LoVo (cell line): ENCODE measurements at regions not wholly inside any gene's neighbourhood (a gene's known extent, or its start where the extent isn't known, plus 50 kb on each side); places are given as distances from the start of the nearest gene placed in this dataset.
A peak's percentile ranks its signal among the peaks of the same experiment; 100 is the strongest.
"Not testable (repeated sequence)": the region's sequence is repeated elsewhere in the genome, so short reads cannot be mapped to it uniquely, and the experiment has no call there.

Source experiments
- DNase-seq: peaks from one replicate; pipeline ENCODE4 v3.0.0-alpha.2; 2016; ENCODE audit warnings: low spot score

DNA sequence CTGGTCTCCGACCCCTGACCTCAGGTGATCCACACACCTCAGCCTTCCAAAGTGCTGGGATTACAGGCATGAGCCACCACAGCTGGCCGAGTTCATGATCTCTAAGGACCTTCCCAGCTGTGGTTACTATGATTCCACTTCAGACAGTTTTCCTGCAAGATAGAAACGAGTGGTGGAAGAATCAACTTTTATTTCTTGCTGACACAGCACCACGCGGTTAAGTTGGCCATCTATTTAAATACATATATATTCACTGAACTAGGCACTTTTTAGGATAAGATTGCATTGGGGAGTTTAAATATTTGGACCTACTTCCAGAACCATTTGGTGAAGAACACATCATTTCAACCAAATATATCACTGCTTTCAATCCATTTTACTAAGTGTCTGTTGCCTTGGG, 213.4 kb downstream of the TBX5 start:
- no peak for DNase-seq

GRCh38 chr12:114192013-114192412, 213.9 kb downstream of the TBX5 start:
- no peak for DNase-seq

DNA sequence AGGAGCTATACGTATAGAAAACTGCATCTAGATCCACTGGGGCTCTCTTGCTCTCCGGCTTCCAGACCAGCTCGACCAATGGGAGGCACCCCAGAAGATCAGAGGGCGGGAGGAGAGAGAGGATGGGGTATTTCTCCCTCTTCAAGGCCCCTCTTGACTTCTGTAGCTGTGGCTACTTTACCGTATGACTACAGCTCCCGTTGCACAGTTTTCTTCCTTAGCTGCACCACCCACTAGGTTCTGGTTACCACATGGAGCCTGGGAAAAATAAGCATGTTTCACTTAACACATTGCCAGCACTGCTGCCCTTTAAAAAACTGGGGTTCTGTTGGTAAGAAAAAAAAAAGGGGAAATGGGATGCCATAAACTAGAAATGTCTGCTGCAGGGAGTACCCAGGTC, 214.4 kb downstream of the TBX5 start:
- DNase-seq = no peak

DNA sequence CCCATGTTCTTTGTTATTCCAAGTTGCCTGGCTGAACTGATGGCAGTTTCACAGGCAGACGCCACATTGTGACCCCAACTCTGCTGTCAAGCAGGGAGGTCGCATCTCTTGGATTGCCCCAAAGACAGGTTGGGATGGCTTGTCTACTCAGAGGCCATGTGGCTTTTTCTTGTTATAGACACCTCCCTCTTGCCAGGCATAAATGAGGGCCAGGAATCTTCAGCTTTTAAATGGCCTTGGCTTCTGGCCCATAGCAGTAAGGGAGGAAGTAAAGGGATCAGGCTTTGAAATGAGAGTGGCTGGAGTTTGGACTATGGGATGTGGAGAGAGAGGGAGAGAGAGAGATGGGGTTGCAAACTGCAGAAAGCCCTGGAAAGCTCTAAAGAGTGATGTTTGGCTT, 215.0 kb downstream of the TBX5 start:
- no peak for DNase-seq

- DNase-seq = no peak
Observed at GRCh38 chr12:114189266-114189665, 216.7 kb downstream of the TBX5 start.

- DNase-seq = no peak
Observed at GRCh38 chr12:114186241-114187002, 219.5 kb downstream of the TBX5 start.

GRCh38 chr12:114185036-114185435, 218.9 kb upstream of the RBM19 start:
- DNase-seq = no peak

GRCh38 chr12:114174326-114174725, 208.2 kb upstream of the RBM19 start:
- no peak for DNase-seq

DNA sequence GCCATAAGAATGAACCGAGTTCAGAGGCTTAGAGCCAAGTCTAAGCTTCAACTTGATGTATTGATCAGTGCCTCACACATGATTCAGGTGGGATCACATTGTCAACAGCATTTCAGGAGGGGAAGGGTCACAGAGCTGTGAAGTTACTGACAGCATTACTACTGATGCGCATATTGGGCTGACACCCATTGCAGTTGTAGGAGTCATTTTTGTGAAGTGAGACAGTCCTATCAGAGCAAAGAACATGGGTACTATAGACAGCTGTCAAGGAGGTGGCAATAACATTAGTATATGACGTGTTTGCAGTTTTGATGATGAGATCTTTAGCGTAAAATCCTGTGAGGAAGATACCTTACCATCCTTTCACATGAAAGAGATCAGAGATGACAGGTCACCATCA, 206.0 kb upstream of the RBM19 start:
- no peak for DNase-seq

GRCh38 chr12:114168061-114168460, 201.9 kb upstream of the RBM19 start:
- DNase-seq = no peak

DNA sequence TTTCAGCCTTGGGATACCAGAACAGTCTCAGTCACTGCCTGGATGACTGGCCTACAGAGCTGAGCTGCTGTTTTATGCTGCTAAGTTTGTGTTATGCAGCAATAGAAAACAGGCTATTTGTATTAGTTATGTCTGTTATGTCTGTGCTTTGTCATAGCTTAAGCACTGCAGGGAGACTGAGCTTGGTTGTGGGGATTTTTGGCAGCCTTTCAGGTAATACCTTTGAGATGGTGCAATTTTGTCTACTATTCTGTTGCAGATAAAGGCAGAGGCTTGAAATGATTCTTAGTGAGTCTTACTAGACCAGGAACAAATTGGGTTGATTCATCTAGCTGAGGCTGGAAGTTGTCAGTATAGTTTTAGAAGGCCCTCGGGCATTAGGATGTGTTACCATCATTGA, 201.3 kb upstream of the RBM19 start:
- no peak for DNase-seq

- DNase-seq = no peak
Observed at GRCh38 chr12:114166362-114166761, 200.2 kb upstream of the RBM19 start.

GRCh38 chr12:114165921-114166320, 199.8 kb upstream of the RBM19 start:
- DNase-seq = no peak

DNA sequence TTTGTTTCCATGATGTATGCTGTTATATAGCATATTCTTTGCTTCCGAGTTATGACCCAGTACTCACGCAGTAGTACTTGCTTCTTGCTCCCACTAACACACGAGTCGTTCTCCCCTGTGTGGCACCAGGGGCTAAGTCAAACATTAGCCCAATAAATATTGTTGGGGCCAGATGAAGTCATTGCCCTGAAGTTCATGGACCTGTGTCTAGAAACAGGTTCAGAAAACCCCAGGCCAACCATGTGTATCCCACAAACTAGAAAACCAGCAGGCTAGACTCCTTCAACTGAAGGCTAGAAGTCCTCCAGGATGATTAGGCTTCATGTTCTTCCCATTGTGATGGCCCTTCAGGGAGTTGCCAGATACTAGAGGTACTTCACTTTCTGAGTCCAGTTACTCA, 198.2 kb upstream of the RBM19 start:
- DNase-seq = no peak

- peak; percentile 63 for DNase-seq
Observed at GRCh38 chr12:114163771-114164170, 197.6 kb upstream of the RBM19 start.

GRCh38 chr12:114160445-114160844, 194.3 kb upstream of the RBM19 start:
- no peak for DNase-seq

DNA sequence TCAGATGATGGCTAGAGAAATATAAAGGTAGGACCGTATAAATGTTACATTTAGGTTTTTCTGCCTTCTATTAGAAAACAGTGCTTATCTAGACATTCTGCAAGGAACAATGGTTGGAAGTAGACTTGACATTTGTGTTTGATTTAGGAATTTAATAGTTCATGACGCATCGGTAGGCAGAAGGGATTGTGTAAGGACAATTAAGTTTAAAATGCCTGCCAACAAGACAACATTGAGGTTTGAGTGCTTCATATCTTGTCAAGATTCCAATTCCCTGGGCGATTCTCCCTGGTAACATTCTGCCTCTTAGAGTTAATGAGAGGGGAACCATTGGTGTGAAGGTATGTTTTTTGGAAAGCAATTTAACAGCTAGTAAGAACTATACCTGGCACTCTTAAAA, 186.8 kb upstream of the RBM19 start:
- DNase-seq = no peak

- no peak for DNase-seq
Observed at GRCh38 chr12:114152066-114152465, 185.9 kb upstream of the RBM19 start.

- DNase-seq = not testable (repeated sequence)
Observed at GRCh38 chr12:114150584-114150983, 184.5 kb upstream of the RBM19 start.

GRCh38 chr12:114141921-114142564, 175.9 kb upstream of the RBM19 start:
- DNase-seq = no peak

DNA sequence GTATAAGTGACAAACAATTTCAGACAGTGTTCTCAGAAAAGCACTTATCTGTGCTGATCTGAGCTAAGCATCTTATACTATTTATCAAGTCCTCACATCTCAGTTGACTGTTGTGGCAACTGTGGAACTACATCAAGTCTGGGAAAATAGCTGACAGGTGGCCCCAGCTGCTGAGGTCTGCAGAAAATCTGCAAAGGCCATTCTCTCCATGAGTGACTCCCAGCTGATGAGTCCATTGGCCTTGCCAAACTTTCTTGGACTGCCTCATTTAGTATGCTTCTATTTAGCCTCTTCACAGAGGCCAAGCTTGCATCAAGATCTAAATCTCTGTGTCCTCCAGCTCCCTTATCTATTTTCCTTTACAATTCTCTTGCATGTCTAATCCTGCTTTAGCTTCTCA, 174.5 kb upstream of the RBM19 start:
- no peak for DNase-seq

GRCh38 chr12:114136631-114137030, 170.5 kb upstream of the RBM19 start:
- DNase-seq = no peak

GRCh38 chr12:114134922-114135321, 168.8 kb upstream of the RBM19 start:
- DNase-seq = no peak

- no peak for DNase-seq
Observed at GRCh38 chr12:114131824-114132223, 165.7 kb upstream of the RBM19 start.
